H9 (cell line): ENCODE measurements at regions not wholly inside any gene's neighbourhood (a gene's known extent, or its start where the extent isn't known, plus 50 kb on each side); places are given as distances from the start of the nearest gene placed in this dataset.
A peak's percentile ranks its signal among the peaks of the same experiment; 100 is the strongest.

Experiments used
- DNase-seq: peaks from one replicate; pipeline ENCODE4 v3.0.0-alpha.2; 2017
- H2AFZ ChIP-seq: one replicate; pipeline ENCODE4 v1.6.1; 2013; ENCODE audit warnings: mild to moderate bottlenecking, low read length, control low read depth, moderate library complexity
- H2AK5ac ChIP-seq: 2 replicates; pipeline ENCODE4 v1.6.1; 2013; ENCODE audit warnings: low read length, control low read depth, mixed read lengths; ENCODE audit not compliant: insufficient read length
- H2BK120ac ChIP-seq: one replicate; pipeline ENCODE4 v1.6.1; 2013; ENCODE audit warnings: low read depth, mild to moderate bottlenecking, low read length, control low read depth, inconsistent platforms; ENCODE audit not compliant: poor library complexity, severe bottlenecking
- H2BK12ac ChIP-seq: 2 replicates; pipeline ENCODE4 v1.6.1; 2013; ENCODE audit warnings: low read length, control low read depth, mixed read lengths, low read depth; ENCODE audit not compliant: insufficient read length
- H2BK15ac ChIP-seq: 2 replicates; pipeline ENCODE4 v1.6.1; 2013; ENCODE audit warnings: low read depth, low read length, control low read depth
- H2BK20ac ChIP-seq: one replicate; pipeline ENCODE4 v1.6.1; 2013; ENCODE audit warnings: low read depth, mild to moderate bottlenecking, low read length, control low read depth, inconsistent platforms; ENCODE audit not compliant: poor library complexity, severe bottlenecking
- H2BK5ac ChIP-seq: 2 replicates; pipeline ENCODE4 v1.6.1; 2013; ENCODE audit warnings: low read length, control low read depth, mixed read lengths; ENCODE audit not compliant: insufficient read length
- H3K14ac ChIP-seq: 2 replicates; pipeline ENCODE4 v1.6.1; 2013; ENCODE audit warnings: low read length, control low read depth; ENCODE audit not compliant: insufficient read depth
- H3K18ac ChIP-seq: 2 replicates; pipeline ENCODE4 v1.6.1; 2013; ENCODE audit warnings: low read depth, mild to moderate bottlenecking, mixed read lengths, low read length, control low read depth; ENCODE audit not compliant: insufficient read length
- H3K23ac ChIP-seq: 2 replicates; pipeline ENCODE4 v1.6.1; 2013; ENCODE audit warnings: low read length, control low read depth, mixed read lengths, low read depth; ENCODE audit not compliant: insufficient read length
- H3K23me2 ChIP-seq: 2 replicates; pipeline ENCODE4 v1.6.1; 2013; ENCODE audit warnings: low read depth, mild to moderate bottlenecking, mixed read lengths, low read length, control low read depth; ENCODE audit not compliant: insufficient read length, poor library complexity, severe bottlenecking
- H3K27ac ChIP-seq: 2 replicates; pipeline ENCODE4 v1.5.1; 2013; ENCODE audit warnings: low read length, control low read depth, mixed read lengths, low read depth; ENCODE audit not compliant: insufficient read length
- H3K27me3 ChIP-seq: 2 replicates; pipeline ENCODE4 v1.6.1; 2013; ENCODE audit warnings: low read length, control low read depth, inconsistent platforms; ENCODE audit not compliant: insufficient read depth
- H3K4ac ChIP-seq: 2 replicates; pipeline ENCODE4 v1.6.1; 2013; ENCODE audit warnings: low read depth, mild to moderate bottlenecking, control low read depth, inconsistent platforms, low read length, moderate library complexity
- H3K4me1 ChIP-seq: 2 replicates; pipeline ENCODE4 v1.6.1; 2013; ENCODE audit warnings: low read length, control low read depth, inconsistent platforms; ENCODE audit not compliant: insufficient read depth
- H3K4me2 ChIP-seq: 2 replicates; pipeline ENCODE4 v1.6.1; 2013; ENCODE audit warnings: low read length, control low read depth, mixed read lengths; ENCODE audit not compliant: insufficient read length, insufficient read depth
- H3K56ac ChIP-seq: 2 replicates; pipeline ENCODE4 v1.6.1; 2013; ENCODE audit warnings: low read depth, mild to moderate bottlenecking, mixed read lengths, low read length, control low read depth; ENCODE audit not compliant: insufficient read length
- H3K79me1 ChIP-seq: 2 replicates; pipeline ENCODE4 v1.6.1; 2013; ENCODE audit warnings: low read depth, mild to moderate bottlenecking, moderate library complexity, low read length, control low read depth, inconsistent platforms; ENCODE audit not compliant: insufficient read depth, poor library complexity, severe bottlenecking
- H3K79me2 ChIP-seq: 2 replicates; pipeline ENCODE4 v1.6.1; 2013; ENCODE audit warnings: low read length, control low read depth, inconsistent platforms; ENCODE audit not compliant: insufficient read depth
- H3K9ac ChIP-seq: 2 replicates; pipeline ENCODE4 v1.6.1; 2013; ENCODE audit warnings: low read length, control low read depth, mixed read lengths; ENCODE audit not compliant: insufficient read length; ENCODE audit errors: extremely low read depth
- H3K9me3 ChIP-seq: one replicate; pipeline ENCODE4 v1.6.1; 2013; ENCODE audit warnings: low read depth, low read length, inconsistent platforms; ENCODE audit not compliant: control insufficient read depth
- H3T11ph ChIP-seq: one replicate; pipeline ENCODE4 v1.6.1; 2013; ENCODE audit warnings: mild to moderate bottlenecking, low read length, control low read depth, inconsistent platforms
- H4K20me1 ChIP-seq: one replicate; pipeline ENCODE4 v1.6.1; 2013; ENCODE audit not compliant: control insufficient read depth, insufficient read length, insufficient read depth
- H4K5ac ChIP-seq: 2 replicates; pipeline ENCODE4 v1.6.1; 2013; ENCODE audit warnings: low read depth, mild to moderate bottlenecking, mixed read lengths, low read length, control low read depth; ENCODE audit not compliant: insufficient read length
- H4K8ac ChIP-seq: replicated peaks from 2 replicates; pipeline ENCODE4 v1.6.1; 2013; ENCODE audit warnings: low read length, control low read depth, mixed read lengths, low read depth; ENCODE audit not compliant: insufficient read length
- H4K91ac ChIP-seq: 2 replicates; pipeline ENCODE4 v1.6.1; 2013; ENCODE audit warnings: low read depth, mild to moderate bottlenecking, moderate library complexity, mixed read lengths, low read length, control low read depth; ENCODE audit not compliant: insufficient read length
- H3K27ac Mint-ChIP-seq, 3 experiments: 2 replicates in 2 of 3; 3 replicates in 1 of 3; pipeline ENCODE4 v1.8.0; 2020 to 2021; ENCODE audit warnings: mixed read lengths in 3 of 3, mild to moderate bottlenecking in 1 of 3, moderate library complexity in 1 of 3
- H3K27me3 Mint-ChIP-seq: 2 replicates; pipeline ENCODE4 v1.8.0; 2021; ENCODE audit warnings: low read depth, mild to moderate bottlenecking, moderate library complexity, mixed read lengths
- H3K36me3 Mint-ChIP-seq, 3 experiments: 2 replicates in 2 of 3; 3 replicates in 1 of 3; pipeline ENCODE4 v1.8.0; 2020 to 2021; ENCODE audit warnings: low read depth in 3 of 3, mixed read lengths in 3 of 3; ENCODE audit not compliant: insufficient read depth in 1 of 3
- H3K4me1 Mint-ChIP-seq, 2 experiments: 2 replicates each; pipeline ENCODE4 v1.8.0; 2020; ENCODE audit warnings: mixed read lengths in 2 of 2
- H3K4me3 Mint-ChIP-seq, 2 experiments: 2 replicates in 1 of 2; 3 replicates in 1 of 2; pipeline ENCODE4 v1.8.0; 2020 to 2021; ENCODE audit warnings: mild to moderate bottlenecking in 2 of 2, mixed read lengths in 2 of 2, moderate library complexity in 1 of 2
- H3K9me3 Mint-ChIP-seq, 2 experiments: 2 replicates in 1 of 2; 3 replicates in 1 of 2; pipeline ENCODE4 v1.8.0; 2020; ENCODE audit warnings: mild to moderate bottlenecking in 2 of 2, mixed read lengths in 2 of 2, moderate library complexity in 1 of 2
- WGBS: extraction: QIAGEN DNeasy Blood & Tissue Kit; methylation state at CpG from one replicate; pipeline ENCODE4 v1.1.7; 2013; ENCODE audit warnings: missing lambda C conversion rate, low lambda C conversion rate, mixed read lengths; ENCODE audit not compliant: insufficient read length; ENCODE audit errors: extremely low coverage; 5-methylcytosine and 5-hydroxymethylcytosine counted together
- TF ChIP-seq, protein P1 (sequence below): fragments of 200-600 bp; sonication (generic); conservative IDR thresholded peaks from 3 replicates; pipeline ENCODE4 v1.8.0; 2021; ENCODE audit warnings: antibody characterized with exemption, mild to moderate bottlenecking

DNA sequence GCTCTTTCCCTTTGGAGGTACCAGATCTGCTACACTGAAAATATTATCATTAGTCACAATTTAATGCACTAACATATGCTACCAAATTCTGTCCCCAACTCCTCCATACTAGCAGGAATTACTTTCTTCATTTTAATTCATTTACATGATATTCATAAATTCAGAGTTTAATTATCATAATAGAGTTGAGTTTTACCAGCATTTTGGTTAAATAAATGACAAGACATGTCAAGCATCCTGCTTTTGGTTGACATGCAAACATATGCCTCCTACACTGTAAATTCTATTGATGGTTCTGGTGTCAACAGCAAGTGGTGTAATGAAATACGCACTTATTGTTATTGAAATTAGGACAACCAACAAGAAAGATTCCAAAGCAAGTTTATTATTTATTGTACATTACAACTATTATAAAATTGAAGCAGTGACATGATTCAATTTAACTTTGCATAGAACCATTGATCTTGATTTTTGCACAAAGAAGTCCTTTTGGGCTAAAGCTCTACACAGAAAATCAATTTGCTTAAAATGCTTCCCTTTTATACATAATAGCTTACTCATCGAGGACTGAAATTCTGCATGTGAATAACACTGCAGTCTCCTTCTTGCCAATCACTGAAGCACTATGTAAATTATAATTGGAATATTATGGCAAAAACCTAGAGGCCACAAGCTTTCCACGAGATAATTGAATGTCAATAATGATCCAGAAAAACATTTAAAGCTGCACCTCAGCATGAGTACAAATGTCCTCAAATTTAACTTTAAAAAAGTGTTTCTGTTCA is 728.6 kb upstream of the ADGRL2 start:
- no peaks in the 10 kb centered on the region for H3K4me1 ChIP-seq
- H4K5ac ChIP-seq: no peak overlapping the region
- WGBS: no CpG with 5 or more reads among the region's 3 CpGs
- H3K9me3 ChIP-seq: no peaks in the 10 kb centered on the region
- no peak overlapping the region for H4K8ac ChIP-seq
- no peaks in the 10 kb centered on the region for H3K27me3 Mint-ChIP-seq
- H4K91ac ChIP-seq: no peak overlapping the region
- no peak overlapping the region for H3K4ac ChIP-seq
- H3K14ac ChIP-seq: no peak overlapping the region
- H3K18ac ChIP-seq: no peak overlapping the region
- H2BK15ac ChIP-seq: no peak overlapping the region
- no peak overlapping the region for H3K56ac ChIP-seq
- TF ChIP-seq, protein P1, sequence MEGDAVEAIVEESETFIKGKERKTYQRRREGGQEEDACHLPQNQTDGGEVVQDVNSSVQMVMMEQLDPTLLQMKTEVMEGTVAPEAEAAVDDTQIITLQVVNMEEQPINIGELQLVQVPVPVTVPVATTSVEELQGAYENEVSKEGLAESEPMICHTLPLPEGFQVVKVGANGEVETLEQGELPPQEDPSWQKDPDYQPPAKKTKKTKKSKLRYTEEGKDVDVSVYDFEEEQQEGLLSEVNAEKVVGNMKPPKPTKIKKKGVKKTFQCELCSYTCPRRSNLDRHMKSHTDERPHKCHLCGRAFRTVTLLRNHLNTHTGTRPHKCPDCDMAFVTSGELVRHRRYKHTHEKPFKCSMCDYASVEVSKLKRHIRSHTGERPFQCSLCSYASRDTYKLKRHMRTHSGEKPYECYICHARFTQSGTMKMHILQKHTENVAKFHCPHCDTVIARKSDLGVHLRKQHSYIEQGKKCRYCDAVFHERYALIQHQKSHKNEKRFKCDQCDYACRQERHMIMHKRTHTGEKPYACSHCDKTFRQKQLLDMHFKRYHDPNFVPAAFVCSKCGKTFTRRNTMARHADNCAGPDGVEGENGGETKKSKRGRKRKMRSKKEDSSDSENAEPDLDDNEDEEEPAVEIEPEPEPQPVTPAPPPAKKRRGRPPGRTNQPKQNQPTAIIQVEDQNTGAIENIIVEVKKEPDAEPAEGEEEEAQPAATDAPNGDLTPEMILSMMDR: no peak
- no peaks in the 10 kb centered on the region for H4K20me1 ChIP-seq
- H2BK20ac ChIP-seq: no peak overlapping the region
- no peaks in the 10 kb centered on the region for H3K79me1 ChIP-seq
- H2BK120ac ChIP-seq: no peak overlapping the region
- no peak overlapping the region for H3T11ph ChIP-seq
- H3K4me1 Mint-ChIP-seq: peaks cover 13 to 17% of the 10 kb centered on the region in 2 experiments
- no peak overlapping the region for H3K4me2 ChIP-seq
- no peaks in the 10 kb centered on the region for H3K79me2 ChIP-seq
- H3K23me2 ChIP-seq: no peaks in the 10 kb centered on the region
- no peak overlapping the region for H2AFZ ChIP-seq
- H3K9me3 Mint-ChIP-seq: no peaks in the 10 kb centered on the region
- no peak for DNase-seq
- H2AK5ac ChIP-seq: no peak overlapping the region
- no peak overlapping the region for H3K9ac ChIP-seq
- H3K27ac ChIP-seq: no peak overlapping the region
- H3K23ac ChIP-seq: no peak overlapping the region
- H3K27ac Mint-ChIP-seq: peak overlapping the region in 1 of 3 experiments; percentile 66; a peak in 2 of 7 replicates
- no peak overlapping the region for H2BK12ac ChIP-seq
- no peak overlapping the region for H2BK5ac ChIP-seq
- no peaks in the 10 kb centered on the region for H3K27me3 ChIP-seq
- no peaks in the 10 kb centered on the region for H3K36me3 Mint-ChIP-seq
- H3K4me3 Mint-ChIP-seq: no peak overlapping the region
